IPS-18a (cell line): ENCODE measurements at regions not wholly inside any gene's neighbourhood (a gene's known extent, or its start where the extent isn't known, plus 50 kb on each side); places are given as distances from the start of the nearest gene placed in this dataset.
"Not testable (repeated sequence)": the region's sequence is repeated elsewhere in the genome, so short reads cannot be mapped to it uniquely, and the experiment has no call there.

Experiments
- H3K27ac ChIP-seq: one replicate; pipeline ENCODE4 v1.5.1; 2013; ENCODE audit warnings: low read length
- H3K27me3 ChIP-seq: one replicate; pipeline ENCODE4 v1.6.1; 2013; ENCODE audit warnings: mild to moderate bottlenecking, low read length; ENCODE audit not compliant: control insufficient read depth, insufficient read depth
- H3K36me3 ChIP-seq: one replicate; pipeline ENCODE4 v1.6.1; 2013; ENCODE audit warnings: low read depth, low read length; ENCODE audit not compliant: control insufficient read depth
- H3K4me1 ChIP-seq: one replicate; pipeline ENCODE4 v1.6.1; 2013; ENCODE audit warnings: low read depth, low read length; ENCODE audit not compliant: control insufficient read depth
- H3K4me3 ChIP-seq: one replicate; pipeline ENCODE4 v1.5.1; 2013; ENCODE audit warnings: low read length
- H3K9ac ChIP-seq: one replicate; pipeline ENCODE4 v1.6.1; 2013; ENCODE audit warnings: mild to moderate bottlenecking, low read length, moderate library complexity
- H3K9me3 ChIP-seq: one replicate; pipeline ENCODE4 v1.6.1; 2013; ENCODE audit warnings: low read depth, low read length; ENCODE audit not compliant: control insufficient read depth

DNA sequence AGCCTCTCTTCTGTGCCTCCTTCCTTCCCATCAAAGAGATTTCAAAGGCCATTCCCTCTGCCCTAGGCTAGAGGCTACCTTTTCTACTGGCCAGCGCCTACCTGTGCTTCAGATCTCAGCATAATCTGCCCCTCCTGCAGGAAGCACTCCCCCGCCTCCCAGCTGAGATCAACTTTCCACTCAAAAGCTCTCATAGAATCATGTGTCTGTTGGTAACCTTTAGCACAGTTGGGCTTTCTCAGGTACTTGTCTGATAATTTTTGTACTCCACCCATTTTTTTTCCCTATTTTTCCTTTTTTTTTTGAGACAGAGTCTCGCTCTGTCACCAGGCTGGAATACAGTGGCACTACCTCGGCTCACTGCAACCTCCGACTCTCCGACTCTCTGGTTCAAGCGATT is 231.0 kb upstream of the PRSS58 start:
- H3K9me3 ChIP-seq = no peaks in the 10 kb centered on the region
- H3K27ac ChIP-seq = no peak overlapping the region
- H3K36me3 ChIP-seq = no peaks in the 10 kb centered on the region
- H3K4me1 ChIP-seq = no peaks in the 10 kb centered on the region
- H3K27me3 ChIP-seq = no peaks in the 10 kb centered on the region
- no peak overlapping the region for H3K4me3 ChIP-seq
- H3K9ac ChIP-seq = no peak overlapping the region

DNA sequence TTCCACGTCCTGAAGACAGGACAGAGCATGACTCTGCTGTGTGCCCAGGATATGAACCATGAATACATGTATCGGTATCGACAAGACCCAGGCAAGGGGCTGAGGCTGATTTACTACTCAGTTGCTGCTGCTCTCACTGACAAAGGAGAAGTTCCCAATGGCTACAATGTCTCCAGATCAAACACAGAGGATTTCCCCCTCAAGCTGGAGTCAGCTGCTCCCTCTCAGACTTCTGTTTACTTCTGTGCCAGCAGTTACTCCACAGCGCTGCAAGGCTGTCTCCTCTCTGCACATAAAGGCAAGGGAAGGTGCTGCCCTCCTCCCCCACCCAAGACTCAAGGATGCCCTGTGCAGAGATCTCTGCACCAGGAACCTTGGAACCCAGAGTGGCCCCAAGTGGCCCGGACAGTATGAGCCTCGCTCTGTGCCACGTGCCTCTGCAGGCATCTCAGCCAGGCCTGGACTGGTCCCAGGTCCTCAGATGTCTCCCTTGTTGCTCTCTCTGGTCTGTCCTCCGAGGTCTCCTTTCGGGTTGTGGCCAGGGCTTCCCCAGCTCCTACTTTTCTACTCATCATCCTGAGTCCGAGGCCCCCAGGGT is 230.3 kb upstream of the PRSS58 start:
- Histone ChIP-seq H3K4me3 (no peak overlapping the region), H3K36me3 (no peaks in the 10 kb centered on the region), H3K4me1 (no peaks in the 10 kb centered on the region), H3K9ac (no peak overlapping the region), H3K9me3 (no peaks in the 10 kb centered on the region), H3K27ac (no peak overlapping the region), H3K27me3 (no peaks in the 10 kb centered on the region)

DNA sequence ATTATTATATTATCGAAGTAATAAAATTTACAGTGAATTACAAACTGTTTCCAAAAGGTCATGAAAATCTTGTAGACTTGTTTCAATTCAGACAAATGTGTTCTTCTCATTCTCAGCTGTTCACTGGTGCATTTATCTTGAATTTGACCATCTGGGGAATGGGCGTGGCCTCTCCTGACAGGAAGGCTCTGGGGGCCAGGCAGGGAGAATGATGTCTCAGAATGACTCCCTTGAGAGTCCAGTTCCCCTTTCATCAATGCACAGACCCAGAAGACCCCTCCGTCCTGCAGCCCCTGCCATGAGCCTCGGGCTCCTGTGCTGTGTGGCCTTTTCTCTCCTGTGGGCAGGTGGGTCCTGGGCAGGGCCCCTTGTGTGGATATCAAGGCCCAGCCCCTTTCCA is 229.7 kb upstream of the PRSS58 start:
- H3K4me3 ChIP-seq, H3K36me3 ChIP-seq, H3K9me3 ChIP-seq, H3K27ac ChIP-seq, H3K4me1 ChIP-seq, H3K9ac ChIP-seq, H3K27me3 ChIP-seq: not testable (repeated sequence)

DNA sequence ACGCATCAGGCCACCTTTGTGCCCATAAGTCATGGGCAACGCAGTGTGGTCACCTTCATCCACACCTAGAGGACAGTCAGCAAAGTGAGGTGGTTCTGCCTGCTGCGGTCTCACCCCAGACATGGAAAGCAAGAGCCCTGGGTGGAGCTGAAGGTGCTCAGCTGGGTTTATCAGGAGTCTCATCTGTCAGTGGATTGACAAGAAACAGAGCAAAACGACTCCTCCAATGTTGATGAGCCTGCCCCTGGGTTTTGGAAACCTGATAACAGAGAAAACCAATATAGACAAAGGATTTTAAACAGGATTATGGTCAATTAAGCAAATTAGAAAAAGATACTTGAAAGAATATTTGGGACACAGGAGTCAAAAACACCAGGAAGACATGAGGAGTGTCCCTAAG is 229.3 kb upstream of the PRSS58 start:
- Histone ChIP-seq H3K36me3 (no peaks in the 10 kb centered on the region), H3K9me3 (no peaks in the 10 kb centered on the region), H3K4me1 (no peaks in the 10 kb centered on the region), H3K4me3 (no peak overlapping the region), H3K27me3 (no peaks in the 10 kb centered on the region), H3K27ac (no peak overlapping the region), H3K9ac (no peak overlapping the region)

DNA sequence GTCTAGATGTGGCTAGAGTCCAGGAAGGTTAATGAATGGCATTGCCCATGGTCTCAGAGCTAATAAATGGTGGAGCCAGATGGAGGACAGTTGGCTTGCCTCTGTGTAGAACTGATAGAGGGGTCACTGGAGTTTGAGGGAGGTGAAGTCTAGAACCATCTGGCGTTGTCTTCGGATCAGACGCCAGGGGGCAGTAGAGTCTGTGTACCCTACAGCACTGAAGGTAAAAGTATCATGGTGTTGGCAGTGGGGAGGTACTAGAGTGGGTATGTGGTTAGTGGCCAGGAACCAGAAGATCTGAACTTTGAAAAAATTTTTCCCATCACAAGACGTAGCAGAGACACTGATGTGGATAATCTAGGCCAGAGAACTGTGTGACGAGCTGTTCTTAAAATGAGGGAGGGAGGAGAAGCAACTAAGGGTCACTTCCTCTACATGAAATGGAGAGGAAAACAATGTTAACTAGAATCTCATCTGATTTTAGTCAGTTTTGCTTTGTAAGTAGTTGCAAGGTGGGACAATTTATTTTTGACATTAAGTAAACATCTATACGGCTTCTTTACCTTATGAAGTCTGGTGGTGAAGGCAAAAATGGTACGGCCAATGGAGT is 227.9 kb upstream of the PRSS58 start:
- H3K9me3 ChIP-seq = no peaks in the 10 kb centered on the region
- no peak overlapping the region for H3K27ac ChIP-seq
- H3K27me3 ChIP-seq = no peaks in the 10 kb centered on the region
- no peak overlapping the region for H3K4me3 ChIP-seq
- no peak overlapping the region for H3K9ac ChIP-seq
- H3K36me3 ChIP-seq = no peaks in the 10 kb centered on the region
- H3K4me1 ChIP-seq = no peaks in the 10 kb centered on the region

DNA sequence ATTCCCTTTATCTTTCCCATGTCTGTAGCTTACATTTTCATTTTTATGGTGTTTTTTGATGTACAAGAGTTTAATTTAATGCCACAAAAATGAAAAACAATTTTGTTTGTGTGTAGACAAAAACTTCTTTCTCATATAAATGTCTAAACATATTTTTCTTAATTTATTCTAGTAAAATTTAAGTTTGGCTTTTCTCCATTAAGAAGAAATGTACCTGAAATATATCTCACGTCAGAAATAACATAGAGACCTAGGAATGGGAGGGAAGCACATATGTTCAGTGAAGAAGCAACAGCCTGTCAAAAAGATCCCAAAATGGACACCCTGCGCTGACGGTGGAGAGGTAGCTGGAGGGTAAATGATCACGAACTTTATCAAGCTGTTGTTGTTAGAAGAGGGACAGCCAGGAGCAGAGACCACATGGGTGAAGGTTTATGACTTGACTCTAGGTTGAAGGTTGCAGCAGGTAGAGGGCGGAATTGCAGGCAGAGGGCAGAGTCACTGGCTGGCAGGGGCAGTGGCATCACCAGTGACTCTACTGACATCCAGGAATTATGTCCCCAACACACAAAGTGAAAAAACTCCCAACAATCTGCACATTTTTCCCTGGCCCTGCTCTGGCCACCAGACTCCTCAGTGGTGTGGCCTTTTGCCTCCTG is 225.9 kb upstream of the PRSS58 start:
- Histone ChIP-seq H3K4me1 (no peaks in the 10 kb centered on the region), H3K9ac (no peak overlapping the region), H3K36me3 (no peaks in the 10 kb centered on the region), H3K27me3 (no peaks in the 10 kb centered on the region), H3K27ac (no peak overlapping the region), H3K4me3 (no peak overlapping the region), H3K9me3 (no peaks in the 10 kb centered on the region)

DNA sequence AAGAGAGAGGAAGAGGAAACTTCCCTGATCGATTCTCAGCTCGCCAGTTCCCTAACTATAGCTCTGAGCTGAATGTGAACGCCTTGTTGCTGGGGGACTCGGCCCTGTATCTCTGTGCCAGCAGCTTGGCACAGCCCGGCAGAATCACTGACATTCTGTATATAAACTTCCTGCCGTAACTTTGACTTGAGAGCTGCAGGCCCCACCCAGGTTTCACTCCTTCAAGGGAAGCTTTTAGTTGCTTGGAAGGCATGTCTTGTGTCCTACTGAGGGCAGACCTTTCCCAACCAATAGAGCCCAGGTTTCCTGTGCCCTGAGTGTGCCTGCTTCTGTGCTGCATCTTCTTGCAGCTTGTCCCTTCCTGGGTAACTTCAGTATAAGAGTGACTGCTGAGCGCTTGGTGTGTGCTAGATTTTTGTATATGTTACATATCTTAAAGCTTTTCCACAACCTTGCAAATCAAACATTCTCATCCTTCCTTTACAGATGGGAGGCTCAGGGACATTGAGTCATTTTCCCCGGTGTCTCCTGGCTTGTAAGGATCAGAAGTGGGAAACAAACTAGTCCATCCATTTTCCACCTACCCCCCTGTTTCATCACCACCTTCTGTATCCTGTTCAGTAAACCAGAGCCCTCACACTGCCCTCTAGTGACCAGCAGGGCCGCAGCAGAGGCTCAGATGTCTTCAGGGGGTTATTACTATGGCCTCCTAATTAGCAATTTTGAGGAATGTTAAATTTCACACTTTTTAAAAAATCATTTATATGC is 225.2 kb upstream of the PRSS58 start:
- Histone ChIP-seq H3K27ac (no peak overlapping the region), H3K4me3 (no peak overlapping the region), H3K9me3 (no peaks in the 10 kb centered on the region), H3K9ac (no peak overlapping the region), H3K4me1 (no peaks in the 10 kb centered on the region), H3K27me3 (no peaks in the 10 kb centered on the region), H3K36me3 (no peaks in the 10 kb centered on the region)

DNA sequence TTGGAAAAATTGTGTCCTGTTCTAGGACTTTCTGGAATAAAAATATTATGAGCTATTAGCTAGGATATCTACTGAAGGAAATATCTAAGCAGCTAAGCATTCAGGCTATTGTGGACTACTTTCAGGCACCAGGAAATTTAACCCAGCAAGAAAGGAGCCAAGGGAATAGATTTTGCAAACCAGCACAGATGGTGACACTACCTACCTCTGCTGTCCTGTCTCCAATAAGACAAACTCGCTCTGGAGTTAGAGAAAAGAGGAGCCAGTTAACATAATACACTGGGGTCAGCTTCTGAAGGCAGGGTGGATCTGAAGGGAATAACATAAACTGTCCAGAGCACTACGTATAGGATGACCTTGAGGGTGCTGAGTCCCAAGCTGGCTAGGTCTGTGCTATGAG is 223.7 kb upstream of the PRSS58 start:
- Histone ChIP-seq H3K27me3 (no peaks in the 10 kb centered on the region), H3K4me1 (no peaks in the 10 kb centered on the region), H3K9ac (no peak overlapping the region), H3K9me3 (no peaks in the 10 kb centered on the region), H3K4me3 (no peak overlapping the region), H3K36me3 (no peaks in the 10 kb centered on the region), H3K27ac (no peak overlapping the region)

DNA sequence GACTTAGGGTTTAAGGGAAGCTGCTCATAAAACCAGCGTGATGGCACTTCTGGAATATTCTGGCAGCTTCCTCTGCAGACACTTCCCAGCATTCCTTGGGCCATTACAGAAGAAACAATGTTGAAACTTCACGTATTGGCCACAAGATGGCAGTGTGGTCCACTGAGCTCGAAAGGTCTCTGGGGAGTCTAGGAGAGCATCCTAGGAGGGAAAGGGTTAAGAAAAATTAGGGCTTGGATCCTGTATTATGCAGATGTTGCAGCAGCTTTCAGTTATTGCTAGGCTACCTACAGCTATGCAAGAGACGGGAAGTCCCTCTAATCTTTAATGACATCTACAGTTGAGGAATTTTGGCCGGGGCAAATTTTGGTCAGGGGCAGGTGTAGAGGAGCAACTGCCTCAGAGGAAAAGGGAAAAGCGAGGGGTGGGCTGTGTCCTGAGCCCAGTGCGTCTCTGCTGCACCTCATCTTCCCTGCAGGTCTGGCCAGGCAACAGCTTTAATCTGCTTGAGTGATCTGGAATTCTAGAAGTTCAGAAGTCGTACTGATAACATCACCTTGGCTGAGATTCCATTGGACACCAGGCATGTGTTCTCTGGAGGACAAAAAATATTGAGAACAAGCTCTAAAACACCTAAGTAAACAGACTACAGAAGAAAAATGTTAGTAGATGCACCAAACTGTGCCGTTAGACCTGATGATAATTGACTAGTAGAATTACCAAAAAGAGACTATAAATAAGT is 220.8 kb upstream of the PRSS58 start:
- no peak overlapping the region for H3K27ac ChIP-seq
- H3K4me3 ChIP-seq = no peak overlapping the region
- H3K9ac ChIP-seq = no peak overlapping the region
- no peaks in the 10 kb centered on the region for H3K4me1 ChIP-seq
- H3K36me3 ChIP-seq = no peaks in the 10 kb centered on the region
- H3K9me3 ChIP-seq = no peaks in the 10 kb centered on the region
- no peaks in the 10 kb centered on the region for H3K27me3 ChIP-seq

DNA sequence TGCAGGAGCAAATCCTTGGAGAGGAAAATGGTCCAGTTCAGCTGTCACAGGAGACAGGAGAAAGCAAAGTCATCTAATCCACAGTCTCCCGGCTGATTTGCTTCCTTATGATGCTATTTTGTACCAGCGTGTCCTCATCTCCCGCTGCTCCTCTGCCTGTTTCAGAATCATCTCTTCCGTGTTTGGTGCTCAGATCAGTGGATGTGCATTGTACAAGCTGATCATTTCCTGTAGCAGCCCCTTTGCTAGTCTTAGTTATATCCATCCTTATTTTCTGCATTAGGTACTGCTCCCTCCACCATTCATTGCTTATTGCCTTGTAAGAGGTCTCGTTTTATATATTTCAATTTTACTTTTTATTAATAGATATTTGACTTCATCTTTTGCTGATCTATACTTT is 219.9 kb upstream of the PRSS58 start:
- H3K27me3 ChIP-seq, H3K9ac ChIP-seq, H3K4me3 ChIP-seq: not testable (repeated sequence)

DNA sequence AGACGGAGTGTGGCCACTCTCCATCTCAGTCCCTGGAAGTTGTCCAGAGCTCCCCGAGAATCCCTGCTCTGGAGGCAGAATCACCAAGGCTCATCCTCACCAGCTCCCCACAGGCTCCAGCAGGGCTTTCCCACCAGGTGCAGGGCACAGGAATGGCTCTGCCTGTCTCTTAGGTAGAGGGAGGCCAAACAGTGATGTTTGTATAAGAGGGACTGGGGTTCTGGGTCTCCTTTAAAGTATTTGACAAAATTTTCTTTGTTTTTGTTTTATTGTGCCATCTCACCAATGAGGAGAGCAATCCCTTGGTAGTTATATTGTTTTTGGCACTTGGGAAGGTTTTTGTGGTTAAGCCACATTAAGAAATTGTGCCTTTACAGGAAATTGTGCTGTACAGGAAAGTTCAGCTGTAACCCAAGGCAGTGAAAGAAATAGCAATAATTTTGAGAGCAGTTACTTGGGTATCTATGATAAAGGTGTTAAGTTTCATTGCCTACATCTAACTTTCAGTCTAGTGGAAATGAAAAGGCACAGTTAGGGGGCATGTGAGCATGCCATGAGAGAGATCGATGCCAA is 219.3 kb upstream of the PRSS58 start:
- no peak overlapping the region for H3K4me3 ChIP-seq
- H3K4me1 ChIP-seq = no peaks in the 10 kb centered on the region
- no peak overlapping the region for H3K27ac ChIP-seq
- no peaks in the 10 kb centered on the region for H3K27me3 ChIP-seq
- H3K36me3 ChIP-seq = no peaks in the 10 kb centered on the region
- no peaks in the 10 kb centered on the region for H3K9me3 ChIP-seq
- H3K9ac ChIP-seq = no peak overlapping the region

More for the DNA sequence above, 219.9 kb upstream of the PRSS58 start:
- H3K4me1 ChIP-seq, H3K36me3 ChIP-seq, H3K9me3 ChIP-seq, H3K27ac ChIP-seq: not testable (repeated sequence)
